ENCODE measurements at regions not wholly inside any gene's neighbourhood (a gene's known extent, or its start where the extent isn't known, plus 50 kb on each side); places are given as distances from the start of the nearest gene placed in this dataset.
"Not testable (repeated sequence)": the region's sequence is repeated elsewhere in the genome, so short reads cannot be mapped to it uniquely, and the experiment has no call there.

GRCh38 chr9:28121366-28121765 lies 548.1 kb upstream of the C9orf72 start:
- DNase-seq: no peak

GRCh38 chr9:28124917-28125316 lies 551.6 kb upstream of the C9orf72 start:
- DNase-seq: no peak

GRCh38 chr9:28127101-28127500 lies 553.8 kb upstream of the C9orf72 start:
- no peak for DNase-seq

- no peak for DNase-seq
These were observed 561.2 kb upstream of the C9orf72 start for GRCh38 chr9:28134446-28134976.

- no peak for DNase-seq
These were observed 562.3 kb upstream of the C9orf72 start for GRCh38 chr9:28135549-28135948.

GRCh38 chr9:28136113-28136512 lies 562.8 kb upstream of the C9orf72 start:
- no peak for DNase-seq

- DNase-seq: not testable (repeated sequence)
These were observed 574.1 kb upstream of the C9orf72 start for GRCh38 chr9:28147430-28147829.

- not testable (repeated sequence) for DNase-seq
These were observed 574.8 kb upstream of the C9orf72 start for GRCh38 chr9:28147923-28148597.

GRCh38 chr9:28149361-28150050 lies 576.2 kb upstream of the C9orf72 start:
- not testable (repeated sequence) for DNase-seq

GRCh38 chr9:28155067-28155466 lies 581.8 kb upstream of the C9orf72 start:
- DNase-seq: no peak

GRCh38 chr9:28155671-28156070 lies 582.4 kb upstream of the C9orf72 start:
- DNase-seq: no peak

- DNase-seq: no peak
These were observed 585.2 kb upstream of the C9orf72 start for GRCh38 chr9:28158451-28158850.

- DNase-seq: no peak
These were observed 590.3 kb upstream of the C9orf72 start for GRCh38 chr9:28163619-28164018.

- no peak for DNase-seq
These were observed 592.9 kb upstream of the C9orf72 start for GRCh38 chr9:28166179-28166578.

- no peak for DNase-seq
These were observed 603.9 kb upstream of the C9orf72 start for GRCh38 chr9:28177142-28177541.

GRCh38 chr9:28177925-28178324 lies 604.6 kb upstream of the C9orf72 start:
- DNase-seq: no peak

- no peak for DNase-seq
These were observed 606.6 kb upstream of the C9orf72 start for GRCh38 chr9:28179893-28180292.

- no peak for DNase-seq
These were observed 617.7 kb upstream of the C9orf72 start for GRCh38 chr9:28190981-28191380.

- no peak for DNase-seq
These were observed 624.4 kb upstream of the C9orf72 start for GRCh38 chr9:28197653-28198052.

- no peak for DNase-seq
These were observed 629.8 kb upstream of the C9orf72 start for GRCh38 chr9:28203036-28203435.

GRCh38 chr9:28206280-28206679 lies 633.0 kb upstream of the C9orf72 start:
- no peak for DNase-seq

- DNase-seq: no peak
These were observed 634.4 kb upstream of the C9orf72 start for GRCh38 chr9:28207657-28208056.

- no peak for DNase-seq
These were observed 635.8 kb upstream of the C9orf72 start for GRCh38 chr9:28209130-28209529.

GRCh38 chr9:28212979-28213378 lies 639.7 kb upstream of the C9orf72 start:
- no peak for DNase-seq

Data from GOT3 (cell line).